ENCODE measurements at regions not wholly inside any gene's neighbourhood (a gene's known extent, or its start where the extent isn't known, plus 50 kb on each side); places are given as distances from the start of the nearest gene placed in this dataset.

DNA sequence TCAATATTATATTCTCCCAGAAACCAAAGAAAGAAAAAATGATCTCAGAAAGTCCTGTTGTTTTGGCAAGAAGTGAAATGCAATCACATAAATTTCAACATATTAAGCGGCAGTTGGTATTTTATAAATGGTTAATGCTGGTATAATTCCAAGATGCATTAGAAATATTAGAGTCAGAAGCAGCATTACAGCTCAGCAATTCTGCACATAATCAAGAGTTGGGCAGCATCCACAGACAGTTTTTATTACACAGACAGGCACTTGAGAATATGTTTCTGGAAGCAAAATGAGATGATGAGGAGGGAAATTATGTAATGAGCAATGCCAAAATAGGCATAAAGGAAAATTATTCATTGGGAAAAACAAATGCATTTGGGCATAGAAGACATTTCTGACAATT is 148.1 kb downstream of the KCNJ2 start:
- TF ChIP-seq RFX5 (IDR thresholded peaks at IDR 0.05; ENCODE audit: borderline replicate concordance, low read depth, low read length) (no peak), YY1 (IDR thresholded peaks at IDR 0.05; ENCODE audit: low read depth, low read length) (no peak), BCL11A (IDR thresholded peaks at IDR 0.05; ENCODE audit: low read depth in 2 of 2, low read length in 2 of 2) (no peak), ZNF274 (IDR thresholded peaks at IDR 0.05; ENCODE audit: borderline replicate concordance, extremely low read depth, low read length) (no peak)
- TF ChIP-seq, protein P1, sequence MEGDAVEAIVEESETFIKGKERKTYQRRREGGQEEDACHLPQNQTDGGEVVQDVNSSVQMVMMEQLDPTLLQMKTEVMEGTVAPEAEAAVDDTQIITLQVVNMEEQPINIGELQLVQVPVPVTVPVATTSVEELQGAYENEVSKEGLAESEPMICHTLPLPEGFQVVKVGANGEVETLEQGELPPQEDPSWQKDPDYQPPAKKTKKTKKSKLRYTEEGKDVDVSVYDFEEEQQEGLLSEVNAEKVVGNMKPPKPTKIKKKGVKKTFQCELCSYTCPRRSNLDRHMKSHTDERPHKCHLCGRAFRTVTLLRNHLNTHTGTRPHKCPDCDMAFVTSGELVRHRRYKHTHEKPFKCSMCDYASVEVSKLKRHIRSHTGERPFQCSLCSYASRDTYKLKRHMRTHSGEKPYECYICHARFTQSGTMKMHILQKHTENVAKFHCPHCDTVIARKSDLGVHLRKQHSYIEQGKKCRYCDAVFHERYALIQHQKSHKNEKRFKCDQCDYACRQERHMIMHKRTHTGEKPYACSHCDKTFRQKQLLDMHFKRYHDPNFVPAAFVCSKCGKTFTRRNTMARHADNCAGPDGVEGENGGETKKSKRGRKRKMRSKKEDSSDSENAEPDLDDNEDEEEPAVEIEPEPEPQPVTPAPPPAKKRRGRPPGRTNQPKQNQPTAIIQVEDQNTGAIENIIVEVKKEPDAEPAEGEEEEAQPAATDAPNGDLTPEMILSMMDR (IDR thresholded peaks at IDR 0.05; ENCODE audit: control extremely low read depth in 1 of 3, insufficient read depth in 1 of 3, low read depth in 1 of 3, low read length in 3 of 3): no peak
